Coronary artery (tissue), 2 donors: ENCODE measurements at regions not wholly inside any gene's neighbourhood (a gene's known extent, or its start where the extent isn't known, plus 50 kb on each side); places are given as distances from the start of the nearest gene placed in this dataset.

Experiments
- DNase-seq: peaks from one replicate; pipeline ENCODE4 v3.0.0-alpha.2; 2017; ENCODE audit warnings: low spot score
- H3K27ac ChIP-seq, 2 donors: fragments of 200-600 bp; sonication (generic); one replicate each; pipeline ENCODE4 v1.5.1; 2016 to 2019
- H3K4me3 ChIP-seq: fragments of 200-600 bp; sonication (generic); 2 replicates; pipeline ENCODE4 v1.5.1; 2016; ENCODE audit warnings: mild to moderate bottlenecking, moderate library complexity
- CTCF ChIP-seq: fragments of 200-600 bp; sonication (generic); IDR thresholded peaks from one replicate; pipeline ENCODE4 v1.5.1; 2019; ENCODE audit warnings: antibody characterized with exemption

- no peak overlapping the region for H3K4me3 ChIP-seq
- no peak for TF ChIP-seq CTCF
- DNase-seq: no peak
Observed at GRCh38 chr9:17862101-17862500, 283.2 kb downstream of the SH3GL2 start.

DNA sequence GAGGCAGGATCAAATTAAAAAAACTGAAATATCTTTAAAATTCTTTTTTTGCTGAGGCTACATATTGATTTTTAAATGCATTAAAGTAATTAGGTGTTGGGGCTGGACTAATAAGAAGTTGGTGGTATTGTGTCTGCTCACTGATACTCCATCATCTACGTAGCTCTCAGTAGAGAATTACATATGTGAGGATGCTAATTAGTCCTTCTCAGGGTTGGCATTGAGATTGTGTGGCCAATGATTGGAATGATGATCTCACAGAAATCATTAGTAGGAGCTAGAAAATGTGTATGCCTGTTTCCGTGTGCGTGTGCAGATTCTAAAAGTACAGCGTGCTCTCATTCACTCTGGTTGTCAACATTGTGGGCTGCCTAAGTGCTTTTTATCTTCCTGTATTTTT is 283.8 kb downstream of the SH3GL2 start:
- no peak overlapping the region for H3K27ac ChIP-seq
- TF ChIP-seq CTCF: no peak
- no peak overlapping the region for H3K4me3 ChIP-seq
- no peak for DNase-seq

More at GRCh38 chr9:17862101-17862500, 283.2 kb downstream of the SH3GL2 start:
- H3K27ac ChIP-seq: no peak overlapping the region

- no peak for TF ChIP-seq CTCF
Observed at GRCh38 chr9:17863213-17863883, 284.5 kb downstream of the SH3GL2 start.

GRCh38 chr9:17863924-17864323 is 285.1 kb downstream of the SH3GL2 start:
- no peak overlapping the region for H3K4me3 ChIP-seq
- no peak for DNase-seq
- no peak overlapping the region for H3K27ac ChIP-seq
- no peak for TF ChIP-seq CTCF

More at GRCh38 chr9:17863213-17863883, 284.5 kb downstream of the SH3GL2 start:
- no peak for DNase-seq
- no peak overlapping the region for H3K4me3 ChIP-seq
- H3K27ac ChIP-seq: no peak overlapping the region

GRCh38 chr9:17864951-17865350 is 286.1 kb downstream of the SH3GL2 start:
- DNase-seq: no peak
- no peak overlapping the region for H3K4me3 ChIP-seq
- H3K27ac ChIP-seq: no peak overlapping the region
- no peak for TF ChIP-seq CTCF

GRCh38 chr9:17865881-17866280 is 287.0 kb downstream of the SH3GL2 start:
- no peak for DNase-seq
- Histone ChIP-seq H3K27ac (no peak overlapping the region), H3K4me3 (no peak overlapping the region)
- TF ChIP-seq CTCF: no peak

DNA sequence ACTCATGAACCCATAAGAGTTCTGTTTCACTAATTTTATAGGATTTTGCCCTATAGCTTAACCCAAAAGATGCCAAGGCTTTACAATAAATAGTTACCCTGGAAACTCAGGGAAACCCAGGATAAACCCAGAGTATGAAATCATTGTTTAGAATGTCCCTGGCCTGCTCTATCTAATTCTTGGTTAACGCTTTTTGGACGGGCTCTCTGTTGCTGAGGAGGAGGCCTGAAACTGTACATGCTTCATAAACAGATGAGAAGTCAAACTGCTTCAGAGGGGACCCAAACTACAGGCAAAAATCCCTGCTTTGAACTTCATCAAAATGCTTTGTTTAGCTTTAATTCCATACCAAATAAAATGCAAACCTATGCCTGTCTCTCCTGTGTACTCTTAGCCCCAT is 291.9 kb downstream of the SH3GL2 start:
- TF ChIP-seq CTCF: no peak
- DNase-seq: no peak
- H3K4me3 ChIP-seq: no peak overlapping the region
- H3K27ac ChIP-seq: no peak overlapping the region
